Renal cortical epithelial cell (primary cell): ENCODE measurements at regions not wholly inside any gene's neighbourhood (a gene's known extent, or its start where the extent isn't known, plus 50 kb on each side); places are given as distances from the start of the nearest gene placed in this dataset.
"Not testable (repeated sequence)": the region's sequence is repeated elsewhere in the genome, so short reads cannot be mapped to it uniquely, and the experiment has no call there.

Source experiments
- DNase-seq: peaks from one replicate; pipeline ENCODE4 v3.0.0-alpha.2; 2011; ENCODE audit warnings: low read depth

DNA sequence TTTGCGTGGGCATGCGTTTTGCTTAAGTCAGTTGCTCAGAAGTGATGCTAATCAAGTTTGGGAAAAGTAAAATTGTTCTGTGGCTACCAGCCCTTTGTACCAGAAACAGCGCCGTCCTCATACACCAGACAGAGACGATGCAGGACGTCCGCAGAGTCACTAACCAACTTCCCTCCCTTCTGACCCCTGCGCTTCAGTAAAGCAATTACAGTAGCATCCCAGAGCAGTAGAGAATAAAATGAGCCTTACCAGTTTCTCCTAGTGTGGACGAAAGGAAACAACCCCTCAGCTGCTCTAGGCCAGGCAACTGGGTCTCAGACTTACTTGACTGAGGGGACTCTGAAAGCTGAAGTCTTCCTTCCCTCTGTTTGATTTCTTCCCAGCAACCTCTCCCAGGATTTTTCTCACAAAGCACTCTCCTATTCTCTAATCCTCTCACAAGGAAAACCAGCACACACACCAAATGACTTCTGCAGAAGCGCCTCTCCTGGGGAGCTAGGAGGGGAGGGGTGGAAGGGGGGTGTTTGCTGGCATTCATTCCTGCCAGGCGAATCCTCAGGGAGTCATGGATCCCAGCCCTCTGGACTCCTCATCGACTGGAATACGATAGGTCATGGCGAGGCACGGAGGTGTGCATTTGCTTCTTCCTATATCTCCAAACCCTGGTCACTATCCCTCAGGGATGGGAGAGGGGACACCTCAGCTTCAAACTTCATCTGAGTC is 56.0 kb upstream of the MID1 start:
- no peak for DNase-seq

DNA sequence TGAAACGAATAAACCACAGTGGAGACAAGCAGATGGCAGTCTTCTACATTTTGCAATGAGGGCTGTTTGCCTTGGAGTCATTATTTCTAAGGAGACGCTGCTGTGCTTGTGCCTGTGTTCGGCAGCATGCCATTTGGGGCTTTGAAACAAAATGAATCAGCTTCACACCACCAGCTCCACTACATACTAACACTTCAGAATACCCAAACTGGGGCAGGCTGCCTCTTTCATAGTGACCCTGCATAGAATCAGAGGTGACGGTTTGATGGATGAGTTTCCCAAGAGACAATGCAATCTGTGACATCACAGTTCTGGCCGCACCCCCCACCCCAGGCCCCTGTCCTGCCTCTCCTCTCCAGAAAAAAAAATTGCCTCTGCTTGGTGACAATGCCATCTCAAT is 57.1 kb upstream of the MID1 start:
- no peak for DNase-seq

DNA sequence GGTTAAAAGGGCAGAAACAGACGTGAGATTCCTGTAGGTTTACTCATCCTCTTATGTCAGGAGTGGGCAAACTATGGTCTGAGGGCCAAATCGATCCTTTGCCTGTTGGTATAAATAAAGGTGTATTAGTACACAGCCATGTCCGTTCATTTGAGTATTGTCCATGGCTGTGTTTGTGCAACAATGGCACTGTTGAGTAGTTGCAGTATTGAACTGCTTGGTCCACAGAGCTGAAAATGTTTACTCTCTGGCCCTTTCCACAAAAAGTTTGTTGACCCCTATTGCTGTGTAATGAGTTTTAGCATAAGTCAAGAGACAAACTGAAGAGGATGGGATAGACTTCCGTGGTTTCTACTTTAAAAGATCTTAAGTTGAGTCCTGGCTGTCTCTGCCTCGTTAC is 59.0 kb upstream of the MID1 start:
- no peak for DNase-seq

GRCh38 chrX:10681167-10681566 is 60.8 kb upstream of the MID1 start:
- no peak for DNase-seq

- not testable (repeated sequence) for DNase-seq
Observed at GRCh38 chrX:10683631-10684030, 63.2 kb upstream of the MID1 start.

GRCh38 chrX:10685923-10686595 is 65.7 kb upstream of the MID1 start:
- no peak for DNase-seq

- not testable (repeated sequence) for DNase-seq
Observed at GRCh38 chrX:10691751-10692150, 71.4 kb upstream of the MID1 start.

DNA sequence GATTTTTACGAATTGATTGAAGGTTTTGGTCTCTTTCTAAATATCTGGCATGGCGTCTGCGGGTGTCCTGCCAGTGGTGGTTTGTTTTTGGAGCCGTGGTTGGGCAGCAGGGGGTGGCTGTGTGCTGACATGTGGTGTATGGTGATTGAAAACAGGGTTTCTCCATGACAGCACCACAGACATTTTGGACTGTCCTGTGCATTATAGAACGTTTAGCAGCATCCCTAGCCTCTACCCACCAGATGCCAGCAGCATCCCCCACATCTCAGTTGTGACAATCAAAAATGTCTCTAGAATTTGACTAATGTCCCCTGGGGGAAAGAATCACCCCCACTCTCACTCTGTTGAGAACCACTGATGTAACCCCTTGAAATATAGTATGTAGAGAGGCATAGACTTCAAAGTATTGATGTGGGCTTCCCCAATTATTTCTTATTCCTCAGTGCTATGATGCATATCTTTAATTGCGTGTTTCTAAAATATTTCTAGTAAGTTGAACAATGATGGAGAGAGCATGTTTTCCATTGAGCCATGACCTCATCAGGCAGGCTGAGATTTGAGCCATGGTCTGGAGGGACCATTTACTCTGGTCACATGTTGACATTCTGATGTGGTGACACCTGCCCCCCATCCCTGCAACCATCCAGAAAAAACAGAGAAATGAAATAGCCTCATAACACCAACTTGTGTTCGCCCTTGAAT is 77.4 kb upstream of the MID1 start:
- no peak for DNase-seq

DNA sequence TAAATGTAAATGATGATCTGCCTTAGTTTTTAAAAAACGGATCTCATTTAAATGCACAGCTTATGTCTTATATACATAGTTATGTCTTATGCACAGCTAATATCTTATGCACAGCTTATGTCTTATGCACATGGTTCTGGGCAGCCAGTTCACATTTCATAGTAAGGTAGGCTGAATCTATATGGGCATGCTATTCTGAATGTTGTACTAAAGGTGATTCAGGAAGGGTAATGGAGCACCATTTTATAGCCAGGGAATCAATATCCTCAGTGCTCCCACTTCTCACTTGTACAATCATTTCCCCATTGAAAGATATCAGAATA is 77.9 kb upstream of the MID1 start:
- no peak for DNase-seq

GRCh38 chrX:10702031-10702430 is 81.6 kb upstream of the MID1 start:
- DNase-seq = no peak

- DNase-seq = not testable (repeated sequence)
Observed at GRCh38 chrX:10706342-10706741, 86.0 kb upstream of the MID1 start.

GRCh38 chrX:10707773-10708172 is 87.4 kb upstream of the MID1 start:
- no peak for DNase-seq

DNA sequence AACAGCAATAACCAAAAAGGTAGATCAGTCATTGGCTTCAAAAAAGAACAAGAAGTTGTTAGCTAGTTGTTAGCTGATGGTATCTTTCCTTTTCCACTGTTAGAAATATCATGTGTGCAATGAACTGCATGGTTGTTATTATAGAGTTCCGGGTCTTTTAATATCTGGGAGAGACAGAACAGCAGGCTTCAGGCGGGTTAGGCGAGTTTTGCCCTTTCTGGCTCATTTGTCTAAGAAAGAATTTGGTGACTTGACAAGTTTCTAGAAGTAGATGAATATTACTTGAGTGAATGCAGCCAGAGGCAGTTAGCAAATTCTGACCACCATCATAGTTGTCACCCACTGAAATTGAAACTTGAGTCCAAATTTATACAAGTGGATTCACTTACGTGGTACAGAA is 88.9 kb upstream of the MID1 start:
- DNase-seq = peak; percentile 11

GRCh38 chrX:10714531-10714930 is 94.1 kb upstream of the MID1 start:
- no peak for DNase-seq

- peak; percentile 41 for DNase-seq
Observed at GRCh38 chrX:10722851-10723250, 102.5 kb upstream of the MID1 start.

DNA sequence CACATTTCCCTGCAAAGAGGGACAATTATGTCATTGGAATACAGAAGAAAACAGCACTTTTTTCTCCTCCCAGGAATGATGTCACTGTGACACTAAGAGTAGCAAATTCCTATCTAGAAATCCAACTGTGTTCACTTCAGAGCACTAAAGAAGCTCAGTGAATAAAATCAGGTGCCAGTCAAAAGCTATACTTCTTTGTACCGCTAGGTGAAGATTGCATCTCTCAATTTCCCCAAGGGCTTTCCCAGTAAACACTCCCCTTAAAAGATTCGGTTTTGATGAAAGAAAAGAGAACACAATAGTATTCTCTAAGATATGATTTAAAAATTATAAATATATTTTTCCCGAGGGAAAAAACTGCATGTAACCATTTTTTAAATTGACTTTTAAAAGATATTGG is 104.7 kb upstream of the MID1 start:
- DNase-seq = peak; percentile 7

DNA sequence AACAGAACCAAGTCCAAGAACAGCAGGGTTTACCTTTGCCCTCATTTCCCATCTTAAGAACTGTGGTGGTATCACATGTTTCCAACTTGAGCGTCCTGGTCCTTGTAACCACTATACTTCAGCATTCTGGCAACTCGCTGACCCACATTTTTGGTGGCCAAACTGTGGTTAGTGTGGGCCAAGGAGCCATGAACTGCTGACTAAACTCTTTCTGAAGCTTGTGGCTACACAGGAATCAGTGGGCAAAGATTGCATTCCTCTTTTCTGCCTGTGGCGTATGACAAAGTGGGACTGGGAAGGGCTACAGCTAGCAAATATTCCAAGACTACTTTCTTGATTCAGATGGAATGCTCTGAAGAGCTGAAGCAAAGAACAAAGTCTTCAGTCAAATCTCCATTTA is 106.3 kb upstream of the MID1 start:
- peak; percentile 89 for DNase-seq

DNA sequence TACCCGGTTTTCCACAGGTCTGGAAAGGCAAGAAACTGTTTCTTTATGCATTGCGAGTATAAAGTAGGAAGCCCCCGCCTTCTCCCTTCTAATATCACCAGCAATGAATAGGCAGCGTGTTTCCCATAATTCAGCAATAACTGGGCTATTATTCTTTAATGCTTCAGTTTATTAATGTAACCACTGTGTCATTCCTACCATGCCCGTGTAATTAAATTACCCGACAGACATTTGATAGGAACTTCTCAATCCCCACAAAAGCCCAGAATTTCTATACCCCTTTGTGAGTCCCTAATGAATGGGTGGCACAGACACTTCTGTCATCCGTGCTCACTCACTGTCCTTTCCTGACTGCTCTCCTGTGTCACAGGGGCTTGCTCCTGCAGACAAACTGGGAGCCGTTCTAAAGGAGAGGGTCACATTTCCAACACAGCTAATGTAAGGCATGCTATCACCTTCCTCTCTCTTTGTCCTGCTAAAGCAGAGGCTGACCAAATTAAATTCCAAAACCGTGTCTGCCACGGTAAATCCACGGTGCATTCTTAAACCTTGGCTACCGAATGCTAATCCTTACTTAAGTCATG is 108.5 kb upstream of the MID1 start:
- DNase-seq = no peak

GRCh38 chrX:10739426-10739825 is 119.0 kb upstream of the MID1 start:
- no peak for DNase-seq

DNA sequence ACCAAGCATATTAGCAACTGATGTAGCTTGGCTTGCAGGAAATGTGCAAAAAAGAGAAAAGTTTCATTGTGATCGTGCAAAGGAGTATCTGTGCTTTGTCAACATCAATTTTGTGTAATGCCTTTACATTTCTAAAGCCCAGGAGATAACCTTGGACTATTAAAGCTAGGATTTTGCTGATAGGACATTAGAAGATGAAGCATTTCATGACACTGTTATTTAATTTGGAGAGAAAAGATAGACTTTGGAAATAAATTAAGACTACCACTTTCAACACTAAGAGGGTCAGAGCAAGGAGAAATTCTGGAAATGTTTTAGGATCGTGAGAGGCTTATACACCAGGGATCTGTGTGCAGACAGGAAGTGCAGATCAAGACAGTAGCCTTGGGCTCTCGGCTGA is 120.6 kb upstream of the MID1 start:
- no peak for DNase-seq

DNA sequence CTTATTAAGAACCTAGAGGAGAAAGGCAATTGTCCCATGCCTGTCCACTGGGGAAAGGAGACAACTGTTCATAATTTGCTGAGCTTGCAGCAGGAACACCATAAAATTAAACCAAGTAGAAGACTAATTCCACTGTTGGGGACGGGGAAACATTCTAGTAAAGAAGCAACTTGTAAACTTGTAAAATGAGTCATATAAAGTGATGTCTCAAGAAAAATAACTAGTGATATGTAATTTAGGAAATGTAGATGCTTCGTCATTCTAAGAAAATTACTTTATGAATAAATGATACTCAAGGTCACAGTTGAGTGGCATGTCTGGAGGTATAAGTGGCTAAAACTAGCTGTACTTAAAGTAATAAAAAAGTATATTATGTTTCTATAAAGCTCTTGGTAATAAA is 121.2 kb upstream of the MID1 start:
- no peak for DNase-seq

DNA sequence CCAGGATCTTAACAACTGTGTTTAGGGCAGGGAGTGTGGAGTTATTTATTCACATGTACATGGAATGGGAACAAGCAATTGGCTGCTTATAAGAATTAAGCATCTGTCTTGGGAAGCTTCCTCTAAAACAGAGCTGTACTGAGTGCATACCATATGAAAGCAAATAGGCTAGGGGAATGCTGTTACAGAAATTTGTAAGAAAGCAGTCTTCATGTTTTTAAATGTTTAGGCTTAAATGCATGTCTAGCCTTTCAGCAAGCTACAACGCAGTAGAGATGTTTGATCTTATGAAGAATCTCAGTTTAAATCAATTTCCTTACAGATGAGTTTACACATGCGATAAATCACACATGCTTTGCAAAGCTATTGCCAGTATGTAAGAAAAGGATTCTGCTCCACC is 123.1 kb upstream of the MID1 start:
- DNase-seq = no peak

DNA sequence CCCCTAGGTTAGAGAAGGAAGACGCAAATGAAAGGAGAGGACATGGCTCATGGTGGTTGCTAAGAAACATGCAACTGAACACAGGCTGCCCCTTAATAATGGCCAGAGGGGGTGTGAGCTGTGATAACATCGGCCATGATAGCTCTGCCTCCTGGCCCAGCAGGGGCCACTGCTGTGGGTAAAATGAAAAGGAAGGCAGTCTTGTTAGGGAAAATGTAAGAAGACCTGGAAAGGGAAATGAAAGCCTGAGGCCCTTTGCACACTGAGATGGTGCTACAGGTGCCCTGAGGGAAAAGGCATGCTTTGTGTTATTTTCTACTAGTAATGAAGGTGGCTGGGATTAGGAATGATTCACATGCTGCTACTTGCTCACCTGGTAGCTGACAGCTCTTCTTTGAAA is 123.6 kb upstream of the MID1 start:
- DNase-seq = no peak
